ENCODE measurements at regions not wholly inside any gene's neighbourhood (a gene's known extent, or its start where the extent isn't known, plus 50 kb on each side); places are given as distances from the start of the nearest gene placed in this dataset.

DNA sequence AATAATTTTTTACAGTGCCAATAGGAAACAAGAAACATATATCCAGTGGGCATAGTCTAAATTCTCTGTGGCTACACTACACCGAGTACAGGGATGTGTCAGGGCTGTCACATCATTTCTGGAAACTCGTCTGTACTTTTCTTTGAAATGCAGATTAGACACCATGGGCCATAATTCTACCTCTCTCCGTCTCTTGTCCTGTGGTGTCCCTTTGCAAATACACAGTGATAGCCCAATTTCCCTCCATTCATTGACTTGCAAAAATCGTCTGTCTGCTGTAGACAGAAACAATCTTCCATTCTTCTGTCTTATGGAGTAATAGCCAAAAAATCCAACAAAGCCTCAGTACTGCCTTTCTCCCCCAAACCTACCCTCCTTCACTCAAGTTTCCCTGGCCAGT is 487.1 kb upstream of the ANO3 start:
- H3K4me3 ChIP-seq (ENCODE audit: low read depth, low read length), result no peak overlapping the region
- TF ChIP-seq, protein P1, sequence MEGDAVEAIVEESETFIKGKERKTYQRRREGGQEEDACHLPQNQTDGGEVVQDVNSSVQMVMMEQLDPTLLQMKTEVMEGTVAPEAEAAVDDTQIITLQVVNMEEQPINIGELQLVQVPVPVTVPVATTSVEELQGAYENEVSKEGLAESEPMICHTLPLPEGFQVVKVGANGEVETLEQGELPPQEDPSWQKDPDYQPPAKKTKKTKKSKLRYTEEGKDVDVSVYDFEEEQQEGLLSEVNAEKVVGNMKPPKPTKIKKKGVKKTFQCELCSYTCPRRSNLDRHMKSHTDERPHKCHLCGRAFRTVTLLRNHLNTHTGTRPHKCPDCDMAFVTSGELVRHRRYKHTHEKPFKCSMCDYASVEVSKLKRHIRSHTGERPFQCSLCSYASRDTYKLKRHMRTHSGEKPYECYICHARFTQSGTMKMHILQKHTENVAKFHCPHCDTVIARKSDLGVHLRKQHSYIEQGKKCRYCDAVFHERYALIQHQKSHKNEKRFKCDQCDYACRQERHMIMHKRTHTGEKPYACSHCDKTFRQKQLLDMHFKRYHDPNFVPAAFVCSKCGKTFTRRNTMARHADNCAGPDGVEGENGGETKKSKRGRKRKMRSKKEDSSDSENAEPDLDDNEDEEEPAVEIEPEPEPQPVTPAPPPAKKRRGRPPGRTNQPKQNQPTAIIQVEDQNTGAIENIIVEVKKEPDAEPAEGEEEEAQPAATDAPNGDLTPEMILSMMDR (IDR thresholded peaks at IDR 0.05; ENCODE audit: low read depth, low read length), result no peak
- DNase-seq (ENCODE audit: low read depth, low spot score), result no peak
- in situ Hi-C loops (cut with HindIII; ENCODE audit: low sequenced_read_pairs), result no loop called here

DNA sequence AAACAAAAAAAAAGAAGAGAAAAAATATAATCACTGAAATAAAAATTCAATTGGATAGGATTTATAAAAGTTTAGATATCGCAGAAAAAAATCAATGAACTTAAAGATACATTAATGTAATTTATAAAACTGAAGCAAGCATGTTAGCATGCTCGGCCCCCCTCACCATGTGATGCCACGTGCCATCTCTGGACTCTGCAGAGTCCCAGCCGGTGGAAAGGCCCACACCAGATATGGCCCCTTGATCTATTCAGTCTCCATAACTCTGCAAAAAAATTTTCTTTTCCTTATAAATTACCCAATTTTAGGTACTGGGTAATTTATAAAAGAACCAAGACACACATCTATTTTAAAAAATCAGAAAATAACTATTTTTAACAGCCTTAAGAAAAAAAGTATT is 476.0 kb upstream of the ANO3 start:
- in situ Hi-C loops (cut with HindIII; ENCODE audit: low sequenced_read_pairs), result no loop called here
- no peak overlapping the region for H3K4me3 ChIP-seq (ENCODE audit: low read depth, low read length)
- TF ChIP-seq, protein P1 (IDR thresholded peaks at IDR 0.05; ENCODE audit: low read depth, low read length), result no peak
- no peak for DNase-seq (ENCODE audit: low read depth, low spot score)

DNA sequence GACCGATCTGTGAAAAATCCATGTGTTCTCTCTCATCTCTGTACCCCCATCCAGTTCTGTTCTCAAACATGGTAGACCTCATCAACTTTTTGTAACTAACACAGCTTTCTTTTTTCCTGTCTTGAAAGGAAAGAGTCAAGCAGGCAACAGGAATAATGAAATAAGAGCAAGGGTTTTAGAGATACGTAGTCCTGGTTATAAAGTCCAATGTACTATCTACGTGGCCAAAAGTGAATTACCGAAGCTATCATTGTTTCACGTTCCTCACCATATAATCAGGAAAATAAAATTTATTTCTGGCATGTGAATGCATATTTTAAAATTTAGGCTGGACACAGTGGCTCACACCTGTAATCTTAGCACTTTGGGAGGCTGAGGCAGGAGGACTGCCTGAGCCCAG is 472.2 kb upstream of the ANO3 start:
- no peak overlapping the region for H3K4me3 ChIP-seq (ENCODE audit: low read depth, low read length)
- TF ChIP-seq, protein P1 (IDR thresholded peaks at IDR 0.05; ENCODE audit: low read depth, low read length), result no peak
- DNase-seq (ENCODE audit: low read depth, low spot score), result no peak
- in situ Hi-C loops (cut with HindIII; ENCODE audit: low sequenced_read_pairs), result no loop called here

DNA sequence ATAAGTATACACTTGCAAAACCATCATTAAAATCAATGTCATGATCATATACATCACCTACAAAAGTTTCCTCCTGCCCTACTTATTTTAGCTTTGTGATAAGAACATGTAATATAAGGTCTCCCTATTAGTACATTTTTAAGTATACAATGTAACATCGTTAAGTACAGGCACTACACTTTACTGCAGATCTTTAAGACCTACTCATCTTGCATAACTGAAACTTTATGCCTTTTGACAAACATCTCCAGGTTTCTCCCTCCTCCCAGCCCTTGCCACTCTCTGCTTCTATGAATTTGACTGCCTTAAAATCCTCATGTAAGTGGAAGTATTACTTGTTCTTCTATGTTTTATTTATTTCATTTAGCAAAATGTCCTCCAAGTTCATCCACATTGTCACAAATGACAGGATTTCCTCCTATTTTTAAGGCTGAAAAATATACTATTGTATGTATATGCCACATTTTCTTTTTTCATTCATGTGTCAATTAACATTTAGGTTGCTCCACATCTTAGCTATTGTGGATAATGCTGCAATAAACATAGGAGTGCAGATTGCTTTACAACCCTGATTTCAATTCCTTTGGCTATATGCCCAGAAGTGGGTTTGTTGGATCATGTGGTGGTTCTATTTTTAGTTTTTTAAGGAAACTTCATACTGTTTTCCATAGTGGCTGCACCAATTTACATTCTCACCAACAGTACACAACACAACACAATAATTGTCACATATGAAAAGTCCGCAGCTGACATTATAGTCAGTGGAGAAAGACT is 471.1 kb upstream of the ANO3 start:
- in situ Hi-C loops (cut with HindIII; ENCODE audit: low sequenced_read_pairs), result no loop called here
- TF ChIP-seq, protein P1 (IDR thresholded peaks at IDR 0.05; ENCODE audit: low read depth, low read length), result no peak
- peak; percentile 38 for DNase-seq (ENCODE audit: low read depth, low spot score)
- no peak overlapping the region for H3K4me3 ChIP-seq (ENCODE audit: low read depth, low read length)

DNA sequence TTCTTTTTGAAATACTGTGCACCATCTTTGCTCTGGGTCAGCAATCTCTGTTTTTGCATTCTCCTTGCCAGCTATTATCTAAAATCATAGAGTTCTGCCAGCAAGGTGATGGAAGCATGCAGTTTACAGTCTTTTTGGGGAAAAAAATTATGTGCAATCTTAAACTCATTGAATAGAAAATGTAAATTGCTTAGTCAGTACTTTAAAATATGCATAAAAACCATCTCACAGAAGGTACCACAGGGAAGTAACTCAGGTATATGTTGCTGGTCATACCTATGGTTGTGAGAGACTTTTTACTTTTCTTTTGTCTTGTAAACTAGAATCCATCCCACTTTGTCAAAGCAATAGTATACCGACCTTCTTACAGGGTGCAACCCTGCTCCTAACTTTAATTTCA is 469.8 kb upstream of the ANO3 start:
- H3K4me3 ChIP-seq (ENCODE audit: low read depth, low read length), result no peak overlapping the region
- DNase-seq (ENCODE audit: low read depth, low spot score), result no peak
- TF ChIP-seq, protein P1 (IDR thresholded peaks at IDR 0.05; ENCODE audit: low read depth, low read length), result no peak
- in situ Hi-C loops (cut with HindIII; ENCODE audit: low sequenced_read_pairs), result no loop called here

DNA sequence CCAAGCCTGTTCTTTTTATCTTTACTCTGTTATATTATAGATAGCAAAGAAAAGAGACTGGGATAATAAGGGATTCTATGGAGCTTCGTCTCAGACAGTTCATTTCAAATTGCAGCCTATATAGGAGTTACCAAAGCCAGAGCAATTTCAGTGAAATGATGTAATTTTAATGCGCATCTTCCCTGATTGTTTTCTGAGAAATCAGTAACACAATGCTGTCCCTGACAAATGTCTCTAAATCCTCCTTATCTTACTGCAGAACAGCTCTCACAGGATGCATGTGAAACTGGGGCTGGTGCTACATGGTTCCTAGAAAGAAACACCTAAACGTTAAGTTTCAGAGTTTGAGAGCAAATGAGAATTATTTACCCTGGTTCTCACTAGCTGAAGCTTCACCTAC is 467.9 kb upstream of the ANO3 start:
- in situ Hi-C loops (cut with HindIII; ENCODE audit: low sequenced_read_pairs), result no loop called here
- TF ChIP-seq, protein P1 (IDR thresholded peaks at IDR 0.05; ENCODE audit: low read depth, low read length), result no peak
- DNase-seq (ENCODE audit: low read depth, low spot score), result no peak
- H3K4me3 ChIP-seq (ENCODE audit: low read depth, low read length), result no peak overlapping the region

Measured in astrocyte of the spinal cord (primary cell).